NCI-H226 (cell line): ENCODE measurements at regions not wholly inside any gene's neighbourhood (a gene's known extent, or its start where the extent isn't known, plus 50 kb on each side); places are given as distances from the start of the nearest gene placed in this dataset.

ENCODE experiments used
- DNase-seq: peaks from one replicate; pipeline ENCODE4 v3.0.0-alpha.2; 2015

DNA sequence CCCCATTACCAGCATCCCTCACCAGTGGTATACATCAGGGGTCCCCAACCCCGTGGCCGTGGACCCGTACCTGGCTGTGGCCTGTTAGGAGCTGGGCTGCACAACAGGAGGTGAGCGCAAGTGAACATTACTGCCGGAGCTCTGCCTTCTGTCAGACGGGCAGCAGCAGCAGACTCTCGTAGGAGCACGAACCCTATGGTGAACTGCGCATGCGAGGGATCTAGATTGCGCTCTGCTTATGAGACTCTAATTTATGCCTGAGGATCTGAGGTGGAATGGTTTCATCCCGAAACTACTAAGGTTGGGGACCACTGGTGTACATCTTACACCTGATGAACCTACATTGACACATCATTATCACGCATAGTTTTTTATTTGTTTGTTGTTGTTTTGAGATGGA lies 52.8 kb upstream of the DHX15 start:
- DNase-seq = no peak

DNA sequence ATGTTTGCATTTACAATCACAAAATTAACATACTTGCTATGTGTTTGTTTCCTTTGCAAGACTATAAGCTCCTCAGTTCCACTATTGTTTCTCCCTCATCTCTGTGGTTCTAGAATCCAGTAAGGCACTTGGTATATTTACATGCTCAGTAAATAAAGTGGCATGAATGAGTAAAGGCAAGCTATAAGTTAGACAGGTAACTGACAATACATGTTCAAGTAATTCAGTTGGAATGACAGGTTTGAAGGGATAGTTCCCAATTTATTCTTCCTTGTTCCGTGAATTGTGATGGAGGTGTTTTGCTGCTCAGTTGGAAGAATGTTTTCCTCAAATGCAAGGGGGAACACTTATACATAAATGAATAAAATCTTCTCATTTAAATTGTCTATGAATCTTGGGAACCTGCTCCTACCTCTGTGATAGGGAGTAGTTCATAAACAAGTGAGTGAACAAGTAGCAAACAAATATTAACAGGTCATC lies 54.1 kb upstream of the DHX15 start:
- no peak for DNase-seq

DNA sequence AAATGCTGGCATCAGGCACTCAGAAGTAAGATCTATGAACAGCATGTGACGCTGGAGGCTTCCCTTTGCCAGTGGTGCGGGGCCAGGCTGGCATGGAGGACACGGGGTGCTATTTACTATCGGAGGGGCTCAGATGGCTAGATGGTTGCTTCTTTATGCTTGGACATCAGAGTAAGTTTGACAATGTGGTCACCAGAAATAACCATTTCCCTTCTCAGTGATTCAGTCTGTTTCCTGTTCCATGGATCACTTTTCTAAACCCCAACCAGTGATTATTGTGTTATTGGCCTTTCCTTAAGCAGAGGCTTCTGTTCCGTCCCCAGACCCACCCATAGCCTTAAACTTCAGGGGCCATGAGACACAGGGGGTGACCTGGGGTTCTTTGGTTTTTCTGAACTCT lies 55.4 kb upstream of the DHX15 start:
- no peak for DNase-seq

DNA sequence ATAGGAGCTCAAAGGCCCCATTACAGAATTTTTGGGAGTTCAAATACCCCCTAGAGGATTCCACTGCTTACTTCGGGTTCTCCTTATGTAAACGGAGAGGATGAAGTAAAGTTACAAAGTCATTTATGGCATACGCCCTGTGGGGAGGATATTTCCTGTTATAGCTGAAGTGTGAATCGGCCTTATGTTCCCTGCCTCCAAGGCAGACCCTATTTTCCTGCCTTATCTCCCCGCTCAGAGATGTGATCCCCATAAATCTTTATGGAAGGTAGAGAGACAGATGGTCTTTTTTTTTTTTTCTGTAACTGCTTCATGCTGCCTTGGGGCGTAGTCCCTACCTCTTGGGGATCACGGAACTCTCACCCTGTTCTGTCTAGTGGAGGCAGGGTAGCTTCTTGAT lies 56.0 kb upstream of the DHX15 start:
- no peak for DNase-seq

DNA sequence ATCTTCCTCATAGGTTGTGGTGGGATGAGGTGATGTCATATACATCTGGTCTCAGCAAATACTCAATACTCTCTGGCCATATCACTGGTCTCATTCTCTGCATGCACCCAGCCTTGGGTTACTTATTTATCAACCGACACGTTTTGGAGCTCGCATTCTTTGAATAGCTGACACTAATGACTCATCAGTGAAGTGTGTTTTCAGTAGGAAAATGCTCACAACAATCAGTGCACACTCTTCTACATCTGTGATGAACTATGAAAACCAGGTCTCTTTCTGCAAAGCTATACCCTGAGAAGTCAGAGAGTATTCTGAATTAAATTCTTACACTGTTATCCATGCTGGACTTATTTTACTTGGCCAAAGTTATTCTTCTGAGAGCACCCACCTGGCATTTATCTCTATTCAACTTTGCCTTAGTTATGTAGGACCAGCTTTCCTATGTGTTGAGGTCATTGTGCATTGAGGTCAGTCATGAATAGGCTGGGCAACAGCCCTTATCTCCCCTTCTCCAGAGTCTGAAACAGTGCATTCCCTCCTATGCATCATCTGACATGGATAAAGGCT lies 58.7 kb upstream of the DHX15 start:
- DNase-seq = peak; percentile 79

DNA sequence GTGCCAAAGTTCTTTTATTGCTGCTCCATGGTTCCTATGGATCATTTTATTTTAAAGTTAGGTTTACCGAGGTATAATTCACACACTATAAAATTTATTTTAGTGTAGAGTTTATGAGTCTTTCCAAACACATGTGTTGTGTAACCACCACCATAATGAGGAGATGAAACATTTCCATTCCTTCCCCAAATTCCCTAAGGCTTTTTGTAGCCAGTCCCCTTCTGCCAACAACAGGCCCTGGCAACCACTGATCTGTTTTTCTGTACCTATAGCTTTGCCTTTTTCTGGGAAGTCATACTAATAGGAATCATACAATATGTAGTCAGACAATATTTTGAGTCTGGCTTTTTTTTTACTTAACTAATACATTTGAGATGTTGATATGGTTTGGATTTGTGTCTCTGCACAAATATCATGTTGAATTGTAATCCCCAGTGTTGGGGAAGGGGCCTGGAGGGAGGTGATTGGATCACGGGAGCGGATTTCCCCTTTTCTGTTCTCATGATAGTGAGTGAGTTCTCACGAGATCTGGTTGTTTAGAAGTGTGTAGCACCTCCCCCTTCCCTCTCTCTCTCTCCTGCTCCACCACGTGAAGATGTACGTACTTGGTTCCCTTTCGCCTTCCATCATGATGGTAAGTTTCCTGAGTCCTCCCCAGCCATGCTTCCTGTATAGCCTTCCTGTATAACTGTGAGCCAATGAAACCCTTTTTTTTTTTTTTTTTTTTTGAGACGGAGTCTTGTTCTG lies 59.6 kb upstream of the DHX15 start:
- DNase-seq = no peak

DNA sequence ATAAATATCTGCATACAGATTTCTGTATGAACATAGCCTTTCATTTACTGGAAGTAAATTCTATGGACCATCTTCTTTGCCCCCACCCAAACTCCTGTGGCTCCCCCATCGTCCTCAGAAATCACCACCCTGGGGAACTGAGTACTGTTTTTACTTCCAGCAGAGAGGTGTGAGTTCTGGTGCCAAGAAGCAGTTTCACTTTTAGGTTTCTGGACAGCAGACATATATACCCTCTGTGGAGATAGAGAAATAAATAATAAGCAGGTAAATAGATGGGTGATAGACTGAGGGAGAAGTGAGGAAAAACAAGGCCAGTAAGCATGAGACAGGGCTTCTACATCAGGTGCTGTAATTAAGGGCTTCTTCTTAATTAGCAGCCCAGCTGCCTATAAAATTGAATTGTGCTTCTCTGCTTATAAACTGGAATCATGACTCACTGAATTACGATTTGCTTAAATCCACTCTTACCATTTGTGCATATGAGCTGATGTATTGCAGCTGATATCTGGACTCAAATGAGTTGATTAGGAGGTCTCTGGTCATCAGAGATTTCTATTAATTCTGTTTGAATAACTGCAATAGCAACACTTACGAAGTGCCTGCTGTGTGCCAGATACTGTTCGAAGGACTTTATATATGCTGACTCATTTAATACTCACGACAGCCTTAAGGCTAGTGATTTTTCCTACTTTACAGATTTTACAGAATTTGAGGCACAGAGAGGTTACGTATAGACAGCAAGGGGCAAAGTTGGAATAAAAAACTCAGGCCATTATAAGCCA lies 60.8 kb upstream of the DHX15 start:
- DNase-seq = no peak

DNA sequence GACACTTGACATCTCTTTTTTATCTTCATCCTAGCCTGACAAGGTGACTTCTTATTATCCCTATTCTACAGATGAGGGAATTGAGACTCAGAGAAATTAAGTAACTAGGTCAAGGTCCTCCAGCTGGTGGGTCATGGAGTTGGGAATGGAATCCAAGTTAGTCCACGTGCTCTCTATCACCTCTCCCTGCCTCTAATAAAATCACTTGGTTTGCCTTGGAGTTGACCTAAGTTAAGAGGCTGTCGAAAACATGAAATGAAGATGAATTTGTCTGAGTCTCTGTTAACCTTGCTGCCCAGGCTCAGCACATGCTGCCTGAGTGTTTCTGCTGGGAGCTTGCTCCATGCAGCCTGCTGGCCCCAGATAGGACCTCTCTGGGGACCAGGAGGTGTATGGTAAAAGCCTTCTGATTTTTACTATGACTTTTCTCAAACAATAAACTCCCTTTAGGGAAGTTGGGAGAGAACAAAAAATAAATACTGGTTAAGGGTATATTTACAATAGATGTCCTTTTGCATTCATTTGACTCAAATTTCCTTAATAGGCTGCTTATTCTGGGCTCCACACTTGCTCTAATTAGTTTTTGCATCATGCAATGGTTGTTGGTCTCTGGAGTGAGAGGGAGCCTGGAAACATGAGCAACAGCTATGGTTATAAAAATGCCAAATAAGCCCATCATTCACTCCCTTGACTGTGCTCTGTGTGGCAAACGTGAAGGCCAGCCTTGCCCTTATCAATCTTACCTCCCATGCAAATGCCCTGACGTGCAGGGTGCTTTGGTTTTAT lies 61.6 kb upstream of the DHX15 start:
- no peak for DNase-seq

DNA sequence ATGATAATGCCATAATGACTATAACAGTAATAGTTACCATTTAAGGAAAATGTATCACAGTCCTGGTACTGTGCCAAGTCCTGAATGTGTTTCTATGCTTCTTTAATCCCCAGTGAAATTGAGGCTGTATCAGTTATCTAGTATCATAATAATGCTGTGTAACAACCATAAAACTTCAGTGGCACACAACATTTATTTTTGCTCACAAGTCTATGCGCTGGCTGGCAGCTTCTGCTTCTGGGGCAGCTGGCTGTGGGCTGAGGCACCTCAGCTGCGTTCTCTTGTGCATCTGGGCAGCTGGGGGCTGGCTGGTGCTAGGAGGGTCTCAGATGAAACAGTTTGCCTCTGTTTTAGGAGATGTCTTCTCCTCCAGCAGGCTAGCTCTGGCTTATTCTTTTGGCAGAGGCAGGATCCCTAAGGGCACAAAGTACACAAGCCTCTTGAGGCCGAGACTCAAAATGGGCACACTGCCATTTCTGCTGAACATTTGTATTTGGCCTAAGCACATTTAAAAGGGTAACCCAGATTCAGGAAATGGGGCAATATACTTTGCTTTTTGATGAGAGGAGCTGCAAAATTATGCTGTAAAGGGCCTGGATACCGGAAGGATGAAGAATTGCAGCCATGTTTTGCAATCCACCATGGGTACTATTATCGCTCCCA lies 62.6 kb upstream of the DHX15 start:
- DNase-seq = no peak

DNA sequence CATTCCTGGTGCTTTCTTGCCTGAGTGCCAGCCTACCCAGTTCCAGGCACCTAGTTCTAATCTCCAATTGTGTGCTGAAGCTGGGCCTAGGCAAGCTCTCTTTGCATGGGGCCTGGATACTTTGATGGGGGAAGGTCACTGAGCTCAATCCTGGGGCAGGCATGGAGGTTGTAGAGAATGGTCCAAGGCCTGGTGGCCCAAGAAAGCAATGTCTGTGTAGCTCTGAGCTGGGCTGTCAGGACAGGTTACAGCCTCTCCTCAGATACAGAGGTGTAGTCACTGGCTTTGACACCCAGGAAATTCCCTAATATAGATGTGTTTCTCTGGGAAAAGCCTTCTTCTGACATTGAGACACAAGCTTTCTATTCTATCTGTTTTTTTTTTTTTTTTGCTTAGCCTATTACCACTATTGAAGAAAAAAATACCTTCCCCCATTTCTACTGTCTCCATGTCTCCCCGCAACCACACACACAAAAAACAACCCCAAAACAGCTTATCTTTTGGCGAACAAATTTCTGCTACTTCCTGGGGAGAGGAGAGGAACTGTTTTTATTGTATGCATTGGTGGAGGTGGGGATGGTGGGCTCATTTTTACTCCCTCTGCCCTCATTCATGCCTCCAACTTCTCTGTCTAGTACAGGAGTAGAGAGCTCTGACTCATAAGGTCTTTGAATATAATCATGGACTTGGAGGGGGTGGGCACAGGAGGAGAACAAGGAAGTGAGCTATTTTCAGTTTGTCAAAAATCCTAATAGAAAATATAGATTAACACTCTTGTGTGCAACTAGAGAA lies 66.7 kb upstream of the DHX15 start:
- DNase-seq = no peak

DNA sequence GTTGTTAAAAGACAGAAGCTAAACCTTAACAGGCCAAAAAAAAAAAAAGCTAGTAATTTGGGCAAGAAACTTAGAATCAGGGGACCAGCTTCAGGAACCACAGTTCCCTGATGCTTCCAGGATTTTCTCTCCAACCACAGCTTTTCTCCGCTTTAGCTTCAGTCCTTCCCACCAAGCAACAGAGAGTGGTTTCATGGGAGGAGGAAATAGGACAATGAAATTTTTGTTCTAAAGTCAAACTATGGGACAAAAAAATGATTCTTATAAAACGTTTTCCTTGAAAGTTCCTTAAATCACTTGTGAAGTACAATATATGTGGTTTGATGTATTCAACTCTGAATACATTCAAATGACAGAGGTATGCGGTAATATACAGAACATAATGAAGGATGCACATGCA lies 71.0 kb upstream of the DHX15 start:
- no peak for DNase-seq

DNA sequence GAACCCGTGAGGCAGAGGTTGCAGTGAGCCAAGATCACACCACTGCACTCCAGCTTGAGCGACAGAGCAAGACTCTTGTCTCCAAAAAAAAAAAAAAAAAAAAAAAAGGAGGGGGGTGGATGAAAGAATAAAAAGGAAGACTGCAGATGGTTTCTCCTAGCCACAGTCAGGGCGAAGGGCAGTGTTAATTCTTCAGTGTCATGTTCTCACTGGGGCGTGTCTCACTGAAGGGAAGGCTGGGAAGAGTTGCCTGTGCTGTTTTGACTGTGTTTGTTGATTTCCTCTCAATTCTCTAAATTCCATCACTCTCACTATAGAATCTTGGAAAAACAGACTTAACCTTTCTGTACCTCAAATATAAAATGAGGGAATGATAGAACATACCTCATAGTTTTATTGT lies 71.6 kb upstream of the DHX15 start:
- DNase-seq = no peak

DNA sequence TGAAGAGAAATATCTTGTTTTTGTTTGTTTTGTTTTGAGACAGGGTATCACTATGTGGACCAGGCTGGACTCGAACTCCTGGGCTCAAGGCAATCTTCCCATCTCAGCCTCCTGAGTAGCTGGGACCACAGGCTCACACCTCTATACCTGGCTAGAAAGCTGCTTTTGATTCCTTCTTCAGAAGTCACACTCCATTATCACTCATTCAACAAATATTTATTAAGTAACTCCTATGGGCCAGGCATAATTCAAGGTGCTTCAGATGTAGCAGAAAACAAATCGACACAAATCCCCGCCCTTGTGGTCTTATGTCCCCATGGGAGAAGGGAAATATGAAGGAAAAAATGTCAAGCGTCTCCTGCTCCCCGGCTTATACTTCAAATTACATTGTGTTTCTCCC lies 72.6 kb upstream of the DHX15 start:
- DNase-seq = no peak

DNA sequence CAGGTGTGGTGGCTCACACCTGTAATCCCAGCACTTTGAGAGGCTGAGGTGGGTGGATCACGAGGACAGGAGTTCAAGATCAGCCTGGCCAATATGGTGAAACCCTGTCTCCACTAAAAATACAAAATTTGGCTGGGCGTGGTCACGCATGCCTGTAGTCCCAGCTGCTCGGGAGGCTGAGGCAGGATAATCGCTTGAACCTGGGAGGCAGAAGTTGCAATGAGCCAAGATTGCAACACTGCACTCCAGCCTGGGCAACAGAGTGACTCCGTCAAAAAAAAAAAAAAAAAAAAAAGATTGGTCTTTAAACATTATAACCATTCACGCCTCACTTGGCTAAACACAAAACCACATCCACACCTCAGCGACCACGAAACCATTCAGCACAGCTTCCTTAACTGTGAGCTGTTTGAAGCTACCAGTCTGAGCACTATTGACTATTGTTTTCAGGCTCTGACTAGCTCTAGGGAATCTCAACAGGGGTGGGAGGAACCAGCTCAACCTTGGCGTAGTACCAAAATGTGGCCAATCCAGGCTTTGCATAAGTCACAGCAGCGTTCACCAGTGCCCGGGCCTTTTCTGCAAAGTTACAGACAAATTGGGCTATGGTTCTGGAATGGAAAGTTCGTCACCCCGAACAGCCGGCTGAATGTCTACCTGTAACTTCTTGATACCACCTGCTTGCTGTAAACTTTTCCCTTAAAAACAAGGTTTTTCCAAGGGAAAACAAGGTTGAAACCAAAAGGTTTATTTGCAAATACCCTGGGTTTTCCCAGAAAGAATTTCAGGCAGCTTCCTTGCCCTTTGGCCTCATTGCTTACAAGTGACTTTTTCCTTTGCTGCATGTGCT lies 73.6 kb upstream of the DHX15 start:
- DNase-seq = peak; percentile 26

DNA sequence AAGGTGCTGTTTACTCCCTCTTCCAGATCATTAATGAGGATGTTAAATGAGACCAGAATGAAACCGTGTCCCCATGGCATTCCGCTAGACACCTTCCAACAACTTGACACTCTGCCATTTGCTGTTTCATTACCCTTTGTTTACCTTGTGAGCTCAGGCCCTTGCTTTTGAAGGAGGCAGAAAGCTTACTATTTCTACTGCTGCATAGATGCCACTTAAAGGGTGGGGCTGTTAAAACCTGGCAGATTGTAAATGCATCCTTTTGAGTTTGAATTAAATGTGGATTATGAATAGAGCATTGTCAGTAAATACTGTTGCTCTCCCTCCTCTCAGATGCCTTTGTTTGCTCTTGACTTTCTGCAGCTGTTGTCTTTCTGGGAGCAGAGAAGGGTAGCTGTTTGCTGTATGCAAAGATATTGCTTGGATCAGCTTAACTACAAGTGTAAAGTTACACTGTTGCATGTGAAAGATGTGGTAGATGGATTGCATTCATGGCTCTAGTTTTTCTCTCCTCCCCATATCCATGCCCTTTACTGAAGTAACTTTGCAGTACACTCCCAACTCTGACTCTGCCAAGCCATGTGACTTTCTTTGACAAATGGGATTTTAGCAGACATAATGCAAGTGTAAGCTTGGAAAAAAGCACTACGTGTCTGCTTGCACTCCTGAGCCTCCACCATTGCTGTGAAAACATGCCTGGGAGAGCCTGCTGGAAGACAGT lies 75.0 kb upstream of the DHX15 start:
- DNase-seq = no peak

DNA sequence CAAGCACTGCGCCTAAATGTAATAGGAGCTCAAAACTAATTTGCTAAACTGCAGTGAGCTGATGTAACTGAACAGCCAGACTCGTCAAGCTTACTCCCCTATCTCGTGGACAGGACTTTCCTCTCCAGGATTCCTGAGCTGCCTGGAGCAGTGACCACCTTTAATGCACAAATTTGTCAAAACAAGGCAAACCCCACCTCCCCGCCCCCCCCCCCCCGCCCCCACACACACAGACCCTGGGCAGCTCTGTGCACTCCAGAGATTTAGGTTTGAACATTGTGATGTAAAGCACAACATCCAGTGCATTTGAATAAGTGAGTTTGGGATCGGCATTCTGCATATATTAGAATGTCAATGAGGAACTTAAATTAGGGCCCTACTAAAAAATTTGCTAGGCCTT lies 77.7 kb upstream of the DHX15 start:
- no peak for DNase-seq

DNA sequence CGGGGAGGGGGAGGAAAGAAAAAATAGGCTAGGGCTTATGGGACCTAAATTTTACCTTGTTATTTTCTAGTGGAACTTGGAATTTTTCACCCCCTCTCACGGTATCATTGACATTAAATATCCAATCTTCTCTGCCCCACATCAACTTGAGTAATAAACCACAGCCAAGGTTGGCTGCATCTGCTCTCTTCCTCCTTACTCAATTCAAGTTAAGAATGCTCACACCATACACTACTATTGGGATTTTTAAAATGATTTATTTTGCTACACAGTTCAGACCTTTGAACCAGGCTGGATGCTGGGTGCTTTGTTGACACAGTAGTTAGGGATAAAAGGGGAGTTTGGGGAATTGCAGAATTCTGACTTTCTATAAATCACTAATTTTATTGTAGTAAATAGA lies 78.2 kb upstream of the DHX15 start:
- no peak for DNase-seq

DNA sequence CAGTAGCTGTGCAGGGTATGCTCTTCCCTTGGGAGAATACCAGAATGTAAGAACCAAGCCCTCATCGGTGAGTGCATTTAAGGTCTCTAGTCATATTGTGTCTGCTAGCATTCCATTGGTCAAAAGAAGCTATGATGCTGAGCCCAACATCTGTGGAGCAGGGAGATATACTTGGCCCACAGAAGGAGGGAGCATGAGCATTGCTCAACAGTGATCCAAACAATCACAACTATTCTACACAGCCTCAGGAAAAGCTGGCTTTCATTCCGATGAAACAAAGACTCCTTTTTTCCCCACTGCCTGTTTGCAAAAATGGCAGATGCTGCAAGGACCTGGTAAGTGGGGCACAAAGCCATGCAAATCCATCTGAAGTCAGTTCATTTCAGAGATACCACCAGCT lies 80.6 kb upstream of the DHX15 start:
- no peak for DNase-seq

DNA sequence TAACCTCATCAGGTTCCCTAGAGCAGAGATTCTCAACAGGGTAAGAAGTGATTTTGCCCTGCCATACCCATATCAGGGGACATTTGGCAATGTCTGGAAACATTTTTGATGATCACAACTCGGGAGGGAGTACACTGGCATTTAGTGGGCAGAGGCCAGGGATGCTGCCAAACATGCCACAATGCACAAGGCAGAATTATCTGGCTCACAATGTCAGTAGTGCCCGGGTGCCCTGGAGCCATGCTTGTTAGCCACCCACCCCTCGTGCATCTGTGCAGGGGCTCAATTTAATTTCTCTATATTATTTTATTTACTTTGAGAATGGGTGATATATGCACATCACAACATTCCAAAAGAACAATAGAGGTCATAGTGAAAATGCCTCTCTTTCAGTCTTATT lies 82.0 kb upstream of the DHX15 start:
- DNase-seq = no peak

DNA sequence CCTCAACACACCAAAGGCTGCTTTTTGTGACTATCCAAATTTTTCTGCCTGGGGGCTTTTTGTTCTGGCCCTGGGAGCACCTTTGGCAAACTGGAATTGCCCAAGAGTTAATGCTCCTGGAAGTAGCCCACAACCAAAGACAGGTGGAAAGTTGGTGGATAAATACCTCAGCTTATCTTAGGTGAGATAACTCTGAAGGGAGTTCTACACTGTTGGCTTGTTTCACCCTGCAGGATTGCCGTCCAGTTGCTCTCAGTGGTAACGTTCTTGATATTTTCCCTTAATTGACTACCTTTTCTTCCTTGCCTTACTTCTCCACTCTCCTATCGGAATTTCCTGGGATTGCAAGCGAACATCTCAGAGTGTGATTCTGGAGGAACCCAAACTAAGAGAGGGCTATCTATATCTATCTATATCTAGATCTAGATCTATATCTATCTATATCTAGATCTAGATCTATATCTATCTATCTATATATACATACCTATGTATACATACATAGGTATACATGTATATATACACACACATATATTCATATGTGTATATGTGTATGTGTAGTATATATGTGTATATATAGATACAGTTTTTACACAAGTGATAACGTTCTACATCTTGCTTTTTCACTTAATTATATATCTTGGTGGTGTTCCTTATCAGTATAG lies 82.6 kb upstream of the DHX15 start:
- DNase-seq = no peak
